Endometrium (tissue), 2 donors: ENCODE measurements at regions not wholly inside any gene's neighbourhood (a gene's known extent, or its start where the extent isn't known, plus 50 kb on each side); places are given as distances from the start of the nearest gene placed in this dataset.
A peak's percentile ranks its signal among the peaks of the same experiment; 100 is the strongest.

Experiments
- FAIRE-seq: peaks from 2 replicates; lab custom pipeline; 2012; peaks lifted over from hg19 to GRCh38; lab: Jason Lieb, UNC
- donor health status: control.
- donor health status: control.

DNA sequence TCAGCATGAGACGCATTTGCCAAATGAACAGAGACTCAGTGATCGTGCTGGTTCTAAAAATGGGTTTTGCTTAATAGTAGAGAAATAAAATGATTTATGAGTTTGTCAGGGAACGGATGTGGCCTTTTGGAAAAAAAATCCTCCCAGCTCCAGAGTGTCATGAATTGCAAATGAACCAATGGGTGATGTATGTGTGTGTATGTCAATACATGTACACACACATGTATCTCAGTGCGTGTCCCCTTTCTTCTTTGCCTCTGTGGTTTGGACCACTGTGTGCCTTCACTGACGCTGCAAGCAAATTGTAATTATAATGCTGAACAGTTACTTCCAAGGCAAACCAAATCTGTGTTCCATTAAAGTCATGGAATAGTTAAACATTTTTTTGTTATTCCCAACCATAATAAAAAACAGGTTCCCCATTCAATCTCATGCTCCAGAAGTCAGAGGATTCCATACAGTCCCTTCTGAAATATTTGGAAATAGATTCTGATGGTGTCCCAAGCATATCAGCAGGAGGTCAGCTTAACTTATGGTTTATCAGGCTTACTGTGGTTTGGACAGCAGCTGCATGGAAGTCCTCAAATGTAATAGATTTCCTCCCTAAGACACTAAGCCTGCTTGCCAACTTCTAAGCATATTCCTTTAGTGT lies 630.5 kb downstream of the ACTL7B start:
- no peak for FAIRE-seq

DNA sequence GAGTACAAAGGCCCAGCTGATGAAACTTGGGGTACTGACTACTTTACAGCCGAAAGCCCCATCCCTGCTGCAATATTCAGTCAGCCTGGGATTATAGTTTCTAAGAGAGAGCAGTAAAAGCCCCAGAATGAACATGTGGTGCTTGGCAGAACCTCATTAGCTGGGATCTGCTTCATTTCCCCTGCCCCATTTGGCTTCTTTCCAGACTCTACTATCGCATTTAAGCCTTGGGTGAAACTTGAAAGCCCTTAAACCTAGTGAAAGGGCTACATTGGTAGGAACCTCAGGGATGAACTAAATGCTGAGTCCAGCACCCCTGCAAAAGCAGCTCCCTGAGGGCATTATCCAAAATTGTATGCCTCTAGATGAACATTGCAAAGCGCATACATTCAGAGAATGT lies 631.1 kb downstream of the ACTL7B start:
- no peak for FAIRE-seq

DNA sequence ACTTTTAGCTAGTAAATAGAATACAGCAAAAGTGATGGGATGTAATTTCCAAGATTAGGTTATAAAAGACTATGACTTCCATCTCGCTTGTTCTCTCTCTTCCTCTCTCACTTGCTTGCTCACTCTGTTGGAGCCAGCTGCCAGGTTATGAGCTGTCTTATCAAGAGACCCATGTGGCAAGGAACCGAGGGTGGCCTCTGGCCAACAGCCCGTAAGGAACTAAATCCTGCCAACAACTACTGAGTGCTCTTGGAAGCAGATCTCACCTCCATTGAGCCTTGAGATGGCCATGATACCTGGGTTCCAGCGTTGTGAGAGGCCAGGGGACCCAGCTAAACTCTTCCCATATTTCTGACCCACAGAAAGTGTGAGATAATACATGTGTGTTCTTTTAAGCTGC lies 636.1 kb downstream of the ACTL7B start:
- no peak for FAIRE-seq

DNA sequence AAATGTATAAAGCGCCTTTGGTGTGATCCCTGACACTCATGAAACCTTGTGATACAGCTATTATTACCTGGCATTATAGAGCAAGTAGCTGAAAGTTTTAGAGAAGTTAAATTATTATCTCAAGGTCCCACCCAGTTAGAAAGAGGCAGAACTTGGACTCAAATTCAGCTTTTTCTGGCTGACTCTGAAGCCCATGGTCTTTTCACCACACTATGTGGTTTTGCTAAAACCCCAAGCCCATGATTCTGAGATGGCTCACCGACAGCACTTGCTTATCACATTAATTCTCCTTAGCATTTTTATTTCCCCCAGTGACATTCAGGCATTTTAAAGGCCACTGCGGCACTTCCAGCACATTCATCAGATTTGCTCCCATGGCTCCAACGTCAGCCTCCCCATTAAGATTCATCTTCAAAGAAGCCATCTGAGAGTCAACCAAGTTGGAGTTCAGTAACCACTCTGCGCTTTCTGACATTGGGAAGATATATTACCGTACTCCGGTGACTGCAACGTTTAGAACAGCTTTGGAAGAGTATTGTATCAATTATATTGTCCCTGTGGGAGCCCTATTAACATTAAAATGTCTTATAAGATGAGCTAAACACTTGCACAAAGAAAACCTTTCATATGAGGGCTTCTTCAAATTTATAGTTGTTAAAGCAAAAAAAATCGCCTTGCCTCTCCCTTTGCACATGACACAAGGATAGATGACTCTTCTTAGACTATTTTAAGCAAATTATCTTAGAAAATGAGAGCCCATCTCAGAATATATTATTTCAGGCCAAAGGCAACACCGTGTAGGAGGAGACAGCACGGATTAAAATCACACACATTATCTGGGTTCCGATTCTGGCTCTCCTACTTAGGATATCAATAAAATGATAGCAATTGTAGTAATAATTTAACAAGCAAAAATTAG lies 638.1 kb downstream of the ACTL7B start:
- FAIRE-seq, result no peak

DNA sequence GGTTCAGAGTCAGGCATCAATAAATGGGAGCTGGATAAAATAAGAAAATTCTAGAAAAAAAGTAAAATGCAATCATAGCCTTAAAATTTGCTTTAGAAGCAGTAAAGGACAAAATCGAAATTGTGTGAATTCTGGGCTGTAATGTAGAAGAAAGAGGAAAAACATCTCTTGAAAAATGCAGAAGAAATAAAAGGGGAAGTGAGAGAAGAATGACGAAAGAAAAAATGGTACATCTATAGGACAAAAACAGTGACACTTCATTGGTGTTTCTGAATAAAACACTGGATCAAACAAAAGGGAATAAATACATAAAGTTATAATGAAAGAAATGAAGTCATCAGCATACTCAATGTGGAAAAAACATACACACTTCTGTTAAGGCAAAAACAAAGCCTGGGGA lies 642.3 kb downstream of the ACTL7B start:
- FAIRE-seq, result no peak

DNA sequence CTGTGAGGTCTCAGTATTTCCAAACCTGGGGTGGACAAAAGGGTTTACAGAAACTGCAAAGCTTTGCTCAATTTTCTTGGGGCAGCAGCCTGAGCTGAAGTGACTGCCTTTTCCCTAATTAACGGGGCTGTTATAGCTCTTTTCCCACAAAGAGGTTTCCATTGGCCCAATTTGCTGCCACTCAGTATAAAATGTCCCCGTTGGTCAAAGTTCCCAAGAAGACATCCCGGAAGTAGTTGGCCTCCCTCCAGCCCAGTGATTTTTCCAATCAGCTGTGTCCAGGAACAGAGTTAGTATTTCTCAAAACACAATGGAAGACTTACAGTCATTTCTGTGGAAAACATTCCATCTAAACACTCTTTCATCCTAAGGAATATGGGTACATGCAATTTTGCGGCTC lies 643.6 kb downstream of the ACTL7B start:
- FAIRE-seq, result no peak

DNA sequence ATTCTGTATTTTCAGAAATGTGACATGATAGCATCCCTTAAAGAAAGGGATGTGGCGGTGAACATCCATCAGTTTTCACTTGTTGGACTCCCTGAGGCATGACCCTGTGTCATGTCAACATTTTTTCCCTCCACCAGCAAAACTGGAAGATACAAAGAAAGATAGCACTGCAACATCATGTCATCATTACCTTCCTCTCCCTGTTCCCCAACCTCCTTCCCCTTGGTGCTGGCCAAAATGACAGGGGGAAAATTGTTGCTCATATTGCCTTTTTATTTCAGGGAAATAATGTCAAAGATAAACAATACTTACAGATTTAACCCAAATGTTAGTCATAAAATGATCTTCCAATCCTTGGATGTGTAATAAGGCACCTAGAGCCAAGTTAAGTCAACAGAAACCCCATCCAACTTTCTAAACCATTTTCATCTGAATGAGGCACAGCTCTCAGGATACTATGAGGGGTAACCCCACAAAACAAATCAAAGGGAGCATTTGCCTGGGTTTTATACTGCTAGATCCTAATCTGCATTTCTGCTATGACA lies 644.3 kb downstream of the ACTL7B start:
- no peak for FAIRE-seq

DNA sequence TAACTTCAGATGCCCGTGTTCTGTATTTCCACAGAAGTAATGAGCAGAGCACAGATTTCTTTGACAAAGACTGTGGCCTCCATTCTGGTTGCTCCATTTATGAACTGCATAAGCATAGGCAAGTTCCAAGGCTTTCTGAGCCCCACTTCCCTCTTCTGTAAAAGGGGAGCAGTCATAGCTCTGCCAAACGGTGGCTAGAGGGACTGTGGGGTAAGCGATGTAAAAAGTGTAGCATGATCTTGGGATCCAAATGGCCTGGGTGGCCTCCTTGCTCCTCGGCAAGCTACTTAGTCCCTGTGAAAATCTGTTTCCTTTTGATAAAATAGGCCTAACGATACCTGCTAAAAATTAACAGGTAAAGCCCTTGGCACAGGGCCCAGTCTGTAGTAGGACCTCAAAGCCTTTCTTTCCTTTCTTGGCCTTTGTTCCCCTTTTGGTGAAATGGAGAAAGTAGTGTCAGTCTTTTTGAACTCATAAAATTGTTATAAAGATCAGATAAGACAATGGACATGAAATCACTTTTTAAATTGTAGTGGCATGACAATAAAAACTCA lies 646.6 kb downstream of the ACTL7B start:
- no peak for FAIRE-seq

DNA sequence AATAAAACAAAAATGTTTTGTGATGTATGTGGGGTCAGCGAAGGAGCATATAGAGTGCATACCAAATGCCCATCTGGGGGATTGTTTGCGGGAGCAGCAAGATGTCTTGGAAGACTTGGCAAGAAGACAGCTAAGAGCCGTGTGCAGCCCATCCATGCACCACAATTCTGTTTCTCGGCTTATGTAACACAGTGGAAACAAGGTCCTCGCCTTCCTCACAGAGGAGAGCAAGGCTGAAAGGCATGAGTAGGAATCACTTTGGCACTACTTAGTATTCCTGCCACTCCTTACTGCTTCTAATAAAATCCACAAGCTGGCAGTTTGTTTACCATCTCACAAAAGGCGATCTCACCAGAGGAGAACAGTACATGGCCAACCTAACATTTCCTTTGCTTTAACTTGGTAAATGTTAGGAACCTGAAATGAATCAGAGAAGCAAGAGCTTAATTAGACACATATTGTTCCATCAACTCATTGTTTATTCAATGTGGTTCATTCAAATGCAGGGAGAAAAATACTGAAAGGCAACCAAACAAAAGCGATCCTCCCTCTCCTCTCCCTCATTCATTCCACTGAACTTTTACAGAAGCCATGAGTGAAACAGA lies 648.1 kb downstream of the ACTL7B start:
- FAIRE-seq, result no peak

DNA sequence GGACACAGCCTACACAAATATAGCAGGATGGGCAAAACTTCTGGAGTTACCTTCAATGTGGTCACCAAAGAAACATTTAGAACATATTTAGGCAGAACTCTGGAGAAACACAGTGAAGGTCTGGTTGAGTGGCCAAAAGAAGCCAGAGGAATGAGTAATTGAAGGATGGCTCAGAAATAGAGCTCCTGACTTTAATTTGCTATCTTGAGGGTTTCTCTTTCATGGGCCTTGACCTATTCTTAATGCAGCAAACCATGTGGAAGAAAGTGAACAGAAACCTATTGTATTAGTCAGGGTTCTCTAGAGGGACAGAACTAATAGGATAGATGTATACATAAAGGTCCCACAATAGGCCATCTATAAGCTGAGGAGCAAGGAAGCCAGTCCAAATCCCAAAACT lies 650.5 kb downstream of the ACTL7B start:
- no peak for FAIRE-seq

DNA sequence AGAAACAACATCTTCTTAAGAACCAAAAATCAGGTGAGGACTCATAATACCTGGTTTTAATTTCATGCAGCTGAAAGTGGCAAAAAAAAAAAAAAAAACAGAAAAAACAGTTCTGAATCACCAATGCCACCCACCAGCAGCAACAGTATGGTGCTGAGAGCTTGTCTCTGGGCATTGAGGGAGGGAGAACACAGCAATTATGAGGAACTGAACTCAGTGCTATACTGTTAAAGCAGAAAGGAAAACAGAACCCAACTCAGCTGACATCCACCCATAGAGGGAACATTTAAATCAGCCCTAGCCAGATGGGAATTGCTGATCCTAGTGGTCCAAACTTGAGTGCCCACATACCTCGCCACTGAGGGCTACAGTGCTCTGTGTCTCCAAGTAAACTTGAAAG lies 657.9 kb downstream of the ACTL7B start:
- no peak for FAIRE-seq

DNA sequence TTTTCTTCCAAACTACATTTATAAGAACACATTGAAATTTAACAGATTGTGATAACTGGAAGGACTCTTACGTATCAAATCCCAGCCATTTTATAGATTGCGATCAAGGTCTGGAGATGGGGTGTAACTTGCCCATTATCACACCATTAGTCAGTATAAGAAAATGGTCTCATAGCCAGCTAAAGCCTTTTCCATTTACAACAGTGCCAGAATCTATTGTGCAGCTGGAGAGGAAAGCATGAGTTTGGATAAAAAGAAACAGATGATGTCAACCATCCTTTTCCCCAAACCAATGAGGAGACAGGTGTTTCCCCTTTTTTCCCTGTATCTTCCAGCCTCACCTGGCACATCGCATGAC lies 658.8 kb downstream of the ACTL7B start:
- no peak for FAIRE-seq

DNA sequence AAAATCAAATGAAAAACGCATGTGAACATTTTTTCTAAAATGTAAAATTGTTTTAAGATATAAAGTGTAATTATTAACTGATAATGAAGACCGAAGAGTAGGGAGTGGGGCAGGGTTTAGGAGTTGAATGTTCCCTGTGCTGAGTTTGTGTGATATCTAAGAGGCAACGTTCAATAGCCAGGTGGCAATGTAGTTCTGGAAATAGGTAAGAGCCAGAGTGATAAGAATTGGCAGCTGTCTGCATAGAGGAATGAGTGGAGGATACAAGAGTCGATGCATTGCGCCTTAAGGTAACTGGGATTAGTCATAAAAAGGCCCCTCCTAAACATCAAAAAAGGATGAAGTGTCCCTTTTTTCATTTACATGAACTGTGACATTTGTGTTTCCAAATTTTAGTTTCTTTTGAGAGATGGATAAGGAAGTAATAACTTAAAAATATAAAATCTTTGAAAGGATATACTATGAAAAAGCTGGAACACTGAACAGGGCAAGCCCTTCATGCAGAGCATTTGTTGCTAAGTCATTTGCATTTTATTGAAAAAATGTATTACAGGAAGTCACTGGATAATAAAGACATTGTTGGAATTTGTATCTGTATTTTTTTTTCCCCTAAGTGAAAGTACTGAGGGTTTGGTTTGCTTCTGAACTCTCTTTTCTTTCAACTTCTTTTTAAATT lies 659.3 kb downstream of the ACTL7B start:
- FAIRE-seq, result no peak

DNA sequence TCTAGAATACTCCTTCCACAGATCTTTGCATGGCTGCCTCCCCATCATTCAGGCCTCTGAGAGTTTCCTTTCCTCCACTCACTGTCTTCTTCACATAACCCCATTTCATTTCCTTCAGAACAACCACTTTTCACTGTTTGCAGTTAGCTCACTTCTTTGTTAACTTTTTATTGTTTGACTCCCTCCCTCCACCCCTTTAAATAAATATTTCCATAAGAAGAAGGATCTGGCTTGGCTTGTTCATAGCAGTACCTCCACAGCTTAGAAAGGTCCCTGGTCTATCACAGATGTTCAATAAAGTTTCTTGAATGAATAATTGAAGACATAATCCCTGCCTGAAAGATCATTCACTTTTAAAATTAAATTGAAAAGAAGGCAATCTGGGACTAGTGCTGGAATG lies 661.6 kb downstream of the ACTL7B start:
- no peak for FAIRE-seq

DNA sequence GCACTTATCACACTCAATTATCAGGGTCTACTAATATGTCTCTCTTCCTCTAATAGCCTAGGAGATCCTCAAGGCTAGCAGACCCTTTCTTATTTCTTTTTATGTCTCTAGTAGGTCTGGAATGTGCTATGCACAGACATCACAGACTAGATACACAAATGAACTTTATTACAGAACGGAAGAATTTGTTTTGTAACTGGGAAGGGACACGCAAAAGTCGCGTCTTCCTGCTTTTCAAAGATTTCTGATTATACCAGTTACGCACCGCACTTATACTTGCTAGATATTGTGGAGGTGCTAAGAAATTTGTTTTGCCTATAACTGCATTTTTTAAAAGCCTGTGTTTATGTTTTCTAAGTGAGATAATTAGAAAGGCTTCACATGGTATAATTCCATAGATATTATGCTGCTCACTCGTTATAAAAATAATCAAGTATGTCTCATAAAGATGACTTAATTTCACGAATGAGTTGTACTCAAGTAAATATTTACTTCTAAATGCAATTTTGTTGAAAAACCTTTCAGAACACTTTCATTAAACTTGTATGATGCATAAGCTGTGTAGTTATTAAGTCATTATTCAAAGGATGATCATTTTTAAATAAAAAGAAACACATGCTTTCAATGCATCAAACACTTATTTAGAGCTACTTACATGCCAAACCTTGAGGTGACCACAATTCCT lies 662.6 kb downstream of the ACTL7B start:
- FAIRE-seq, result peak; percentile 8

DNA sequence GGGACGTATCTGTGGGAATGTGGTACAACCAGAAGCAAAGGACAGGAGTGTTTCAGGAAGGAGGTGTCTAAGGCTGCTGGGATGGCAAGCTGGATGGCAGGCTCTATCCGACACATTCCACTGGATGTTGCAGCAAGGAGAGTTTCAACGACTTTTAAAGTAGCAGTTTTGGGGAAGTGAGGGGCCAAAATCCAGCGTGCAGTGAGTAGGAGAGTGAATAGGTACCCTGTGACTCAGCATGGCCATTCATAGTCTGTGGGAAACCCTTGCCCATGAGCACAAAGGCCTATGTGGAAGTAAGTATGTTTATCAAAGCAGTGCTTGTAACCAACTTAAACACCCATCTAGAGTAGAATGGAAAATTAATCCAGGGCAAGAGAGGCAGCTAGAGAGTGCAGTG lies 664.7 kb downstream of the ACTL7B start:
- FAIRE-seq, result no peak

DNA sequence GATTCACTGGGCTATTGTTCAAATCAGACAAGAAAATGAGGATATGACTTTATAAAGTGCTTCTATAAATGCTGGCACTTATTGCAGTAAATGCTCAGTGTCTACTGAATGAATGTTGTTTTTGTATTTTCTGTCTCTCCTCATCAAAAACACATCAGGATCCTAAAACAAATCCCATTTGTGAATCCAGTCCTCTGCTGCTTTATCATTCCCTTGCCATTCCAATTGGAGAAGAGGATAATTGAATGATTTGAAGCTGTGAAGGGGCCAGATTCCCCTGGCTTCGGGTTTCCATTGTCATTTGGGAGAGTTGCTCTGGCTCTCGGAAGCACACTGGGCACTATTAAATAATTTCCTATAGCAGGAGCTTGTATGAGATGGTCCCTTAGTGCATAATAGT lies 666.8 kb downstream of the ACTL7B start:
- FAIRE-seq, result no peak

DNA sequence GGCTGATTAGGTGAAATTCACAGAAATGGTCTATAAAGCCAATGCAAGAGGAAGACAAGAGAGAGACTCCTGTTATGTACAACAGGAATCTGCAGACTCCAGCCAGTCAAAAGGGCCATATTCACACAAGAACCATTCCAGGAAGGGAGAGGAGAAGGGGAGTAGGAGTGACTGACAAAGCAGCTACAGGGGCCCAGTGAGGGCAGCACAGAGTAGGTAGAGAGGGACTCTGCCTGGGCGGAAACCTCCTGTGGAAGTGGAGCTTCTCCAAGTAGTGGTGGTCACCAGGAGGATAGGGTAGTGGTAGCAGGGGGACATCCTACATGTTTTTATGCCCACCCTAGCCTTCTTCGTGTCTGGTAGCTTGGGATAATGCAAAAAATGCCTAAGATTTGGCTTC lies 667.3 kb downstream of the ACTL7B start:
- FAIRE-seq, result no peak

DNA sequence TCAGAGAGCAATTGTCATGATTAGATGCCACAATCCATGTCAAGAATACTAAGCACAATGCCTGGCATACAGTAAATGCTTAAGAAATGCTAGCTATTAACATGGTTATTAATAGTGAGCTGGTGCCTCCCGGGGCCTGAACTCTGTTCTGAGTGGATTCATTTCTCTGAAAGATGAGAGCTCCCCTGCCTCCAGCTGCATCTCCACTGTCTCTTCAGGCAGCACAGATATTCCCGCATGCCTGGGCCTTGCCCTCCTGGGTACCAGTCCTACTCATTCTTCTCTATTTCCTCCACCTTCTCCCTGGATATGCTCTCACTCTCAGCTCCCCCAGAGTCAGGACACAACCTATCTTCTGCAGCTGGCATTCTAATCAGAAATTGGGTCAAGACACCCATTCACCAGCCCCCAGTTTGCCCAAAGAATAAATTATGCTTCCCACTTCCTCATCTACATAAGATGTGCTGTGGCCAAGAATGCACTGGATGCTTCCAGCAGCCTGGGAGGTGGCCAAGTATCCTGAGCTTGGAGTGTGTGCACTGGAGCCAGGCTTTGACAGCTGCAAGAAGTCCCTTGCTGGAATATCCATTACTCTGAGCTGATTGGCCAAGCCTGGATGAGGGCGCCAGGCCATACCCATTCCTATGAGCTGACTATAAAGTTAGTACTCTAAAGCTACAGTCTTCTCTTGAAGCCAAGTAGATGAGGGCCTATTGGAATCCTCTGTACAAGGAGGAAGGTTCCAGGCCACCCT lies 669.0 kb downstream of the ACTL7B start:
- no peak for FAIRE-seq

DNA sequence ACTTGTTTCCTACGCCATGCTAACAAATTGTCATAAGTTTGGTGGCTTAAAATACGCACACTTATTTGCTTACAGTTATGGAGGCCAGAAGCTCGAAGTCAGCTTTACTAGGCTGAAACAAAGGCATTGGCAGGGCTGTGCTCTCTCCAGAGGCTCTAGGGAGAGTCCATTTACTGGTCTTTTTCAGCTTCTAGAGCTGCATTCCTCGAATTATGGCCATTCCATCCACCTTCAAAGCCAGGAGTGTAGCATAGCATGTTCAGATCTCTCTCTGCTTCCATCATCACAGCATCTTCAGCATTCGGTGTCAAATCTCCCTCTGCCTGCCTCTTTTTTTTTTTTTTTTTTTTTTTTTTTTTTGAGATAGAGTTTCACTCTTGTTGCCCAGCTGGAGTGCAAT lies 670.2 kb downstream of the ACTL7B start:
- FAIRE-seq, result no peak

DNA sequence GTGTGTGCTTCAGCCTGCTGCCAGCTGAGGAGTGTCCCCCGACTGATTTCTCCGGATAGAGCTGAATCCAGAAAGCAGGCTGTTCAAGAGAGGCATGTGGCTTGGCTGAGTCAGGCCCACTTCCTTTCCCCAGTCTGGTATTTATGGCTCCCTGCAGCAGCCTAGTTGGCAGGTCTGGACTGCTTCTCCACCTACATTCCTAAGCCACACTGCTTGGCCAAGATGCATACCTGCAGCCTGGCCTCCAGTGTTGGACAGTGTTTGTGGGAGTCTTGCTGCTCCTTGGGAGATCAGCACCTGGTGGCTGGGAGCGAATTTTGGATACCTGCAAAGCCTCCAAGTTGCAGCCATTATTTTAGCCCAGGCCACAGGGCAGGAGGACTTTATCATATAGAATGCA lies 670.8 kb downstream of the ACTL7B start:
- FAIRE-seq, result no peak
